ENCODE measurements at regions not wholly inside any gene's neighbourhood (a gene's known extent, or its start where the extent isn't known, plus 50 kb on each side); places are given as distances from the start of the nearest gene placed in this dataset.

DNA sequence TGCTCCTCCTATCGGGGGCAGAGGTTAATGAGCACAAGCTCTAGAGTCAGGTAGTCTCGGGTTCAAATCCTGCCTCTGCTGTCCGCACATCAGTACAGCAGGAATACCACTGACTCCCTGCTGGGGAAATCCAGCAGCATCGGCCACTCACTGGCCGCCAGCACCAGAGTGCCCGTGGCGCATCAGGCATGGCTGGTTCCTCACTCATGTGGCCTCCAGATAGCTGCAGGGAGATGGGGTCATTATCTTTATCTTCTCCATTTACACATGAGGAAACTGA lies 137.6 kb upstream of the COL5A1 start:
- TF ChIP-seq, protein P1, sequence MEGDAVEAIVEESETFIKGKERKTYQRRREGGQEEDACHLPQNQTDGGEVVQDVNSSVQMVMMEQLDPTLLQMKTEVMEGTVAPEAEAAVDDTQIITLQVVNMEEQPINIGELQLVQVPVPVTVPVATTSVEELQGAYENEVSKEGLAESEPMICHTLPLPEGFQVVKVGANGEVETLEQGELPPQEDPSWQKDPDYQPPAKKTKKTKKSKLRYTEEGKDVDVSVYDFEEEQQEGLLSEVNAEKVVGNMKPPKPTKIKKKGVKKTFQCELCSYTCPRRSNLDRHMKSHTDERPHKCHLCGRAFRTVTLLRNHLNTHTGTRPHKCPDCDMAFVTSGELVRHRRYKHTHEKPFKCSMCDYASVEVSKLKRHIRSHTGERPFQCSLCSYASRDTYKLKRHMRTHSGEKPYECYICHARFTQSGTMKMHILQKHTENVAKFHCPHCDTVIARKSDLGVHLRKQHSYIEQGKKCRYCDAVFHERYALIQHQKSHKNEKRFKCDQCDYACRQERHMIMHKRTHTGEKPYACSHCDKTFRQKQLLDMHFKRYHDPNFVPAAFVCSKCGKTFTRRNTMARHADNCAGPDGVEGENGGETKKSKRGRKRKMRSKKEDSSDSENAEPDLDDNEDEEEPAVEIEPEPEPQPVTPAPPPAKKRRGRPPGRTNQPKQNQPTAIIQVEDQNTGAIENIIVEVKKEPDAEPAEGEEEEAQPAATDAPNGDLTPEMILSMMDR (IDR thresholded peaks at IDR 0.05) = no peak
- no peak for TF ChIP-seq POLR2A (IDR thresholded peaks at IDR 0.05)

Measured in vagina (tissue), 2 donors.